HG02973 (cell line): ENCODE measurements at regions not wholly inside any gene's neighbourhood (a gene's known extent, or its start where the extent isn't known, plus 50 kb on each side); places are given as distances from the start of the nearest gene placed in this dataset.

Experiments used
- ATAC-seq: cut with Tn5 transposase; IDR thresholded peaks from one replicate; pipeline ENCODE4 v1.9.1; 2021; ENCODE audit warnings: moderate library complexity; ENCODE audit not compliant: unreplicated experiment

DNA sequence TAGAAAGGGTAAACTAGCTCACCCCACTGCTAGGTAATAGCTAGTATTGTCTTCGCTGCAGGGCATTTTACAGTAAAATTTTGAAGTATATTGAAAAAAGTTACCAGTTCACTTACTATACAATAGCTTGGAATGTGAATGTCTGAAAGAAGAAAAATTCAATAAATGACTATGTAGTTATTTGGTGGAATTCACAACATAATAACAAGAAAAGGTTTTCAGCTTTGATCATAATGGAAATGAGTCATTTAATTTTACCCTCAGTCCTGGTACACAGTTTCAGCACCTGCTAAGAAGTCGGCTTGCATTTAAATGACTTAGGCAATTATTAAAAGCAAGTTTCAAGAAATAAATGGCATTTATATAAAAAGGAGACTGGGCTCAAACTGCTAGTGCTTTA is 90.4 kb downstream of the NUP35 start:
- ATAC-seq: peak; percentile 91

GRCh38 chr2:183215917-183216316 is 91.7 kb downstream of the NUP35 start:
- no peak for ATAC-seq

GRCh38 chr2:183219888-183220287 is 95.6 kb downstream of the NUP35 start:
- ATAC-seq: no peak

GRCh38 chr2:183222751-183223150 is 98.5 kb downstream of the NUP35 start:
- ATAC-seq: no peak

DNA sequence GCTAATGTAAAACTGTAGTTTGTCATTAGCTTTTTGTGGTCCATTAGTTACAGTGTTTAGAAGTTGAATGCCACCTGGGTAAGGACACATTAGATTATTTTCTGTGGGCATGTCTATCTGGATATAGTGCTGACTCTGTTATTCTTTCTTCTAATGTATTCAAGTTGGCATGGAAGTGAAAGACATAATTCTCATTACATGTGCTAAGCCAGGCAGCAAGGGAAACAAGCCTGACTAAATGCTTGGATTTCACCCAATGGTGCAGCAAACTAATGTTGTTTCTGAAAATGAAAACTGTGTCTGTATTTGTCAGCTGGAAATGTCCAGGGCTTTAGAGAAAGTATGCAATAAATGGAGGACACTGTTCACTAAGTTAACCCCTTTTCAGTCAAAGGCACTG is 100.7 kb downstream of the NUP35 start:
- ATAC-seq: no peak

- ATAC-seq: no peak
Observed at GRCh38 chr2:183227176-183227575, 102.9 kb downstream of the NUP35 start.

GRCh38 chr2:183229386-183229785 is 105.1 kb downstream of the NUP35 start:
- no peak for ATAC-seq

GRCh38 chr2:183232161-183232865 is 108.1 kb downstream of the NUP35 start:
- no peak for ATAC-seq

GRCh38 chr2:183242937-183243336 is 118.7 kb downstream of the NUP35 start:
- ATAC-seq: no peak

GRCh38 chr2:183243758-183244157 is 119.5 kb downstream of the NUP35 start:
- no peak for ATAC-seq

DNA sequence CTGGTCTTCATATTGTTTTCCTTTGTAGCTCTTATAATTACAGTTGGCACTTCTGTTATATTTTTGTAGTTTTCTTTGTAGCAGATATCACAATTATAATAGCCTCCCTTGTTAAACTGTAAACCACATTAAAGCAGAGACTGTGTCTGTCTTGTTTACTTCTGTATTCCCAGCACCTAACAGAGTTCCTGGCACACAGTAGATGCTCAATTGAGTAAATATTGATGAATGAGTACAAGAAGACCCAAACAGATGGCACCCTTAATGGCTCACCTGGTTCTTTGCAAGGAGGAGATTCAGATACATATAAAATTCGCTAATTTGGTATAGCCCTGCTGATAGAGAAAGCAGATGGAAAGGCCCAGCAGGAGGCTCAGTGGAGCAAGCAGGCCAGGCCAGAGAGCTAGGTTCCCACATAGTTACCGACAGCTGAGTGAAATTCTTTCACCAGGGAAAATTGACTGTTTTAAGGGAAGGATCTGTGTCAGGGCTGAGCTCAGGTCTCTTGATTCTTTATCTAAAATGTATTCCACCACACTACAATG is 120.1 kb downstream of the NUP35 start:
- ATAC-seq: no peak

DNA sequence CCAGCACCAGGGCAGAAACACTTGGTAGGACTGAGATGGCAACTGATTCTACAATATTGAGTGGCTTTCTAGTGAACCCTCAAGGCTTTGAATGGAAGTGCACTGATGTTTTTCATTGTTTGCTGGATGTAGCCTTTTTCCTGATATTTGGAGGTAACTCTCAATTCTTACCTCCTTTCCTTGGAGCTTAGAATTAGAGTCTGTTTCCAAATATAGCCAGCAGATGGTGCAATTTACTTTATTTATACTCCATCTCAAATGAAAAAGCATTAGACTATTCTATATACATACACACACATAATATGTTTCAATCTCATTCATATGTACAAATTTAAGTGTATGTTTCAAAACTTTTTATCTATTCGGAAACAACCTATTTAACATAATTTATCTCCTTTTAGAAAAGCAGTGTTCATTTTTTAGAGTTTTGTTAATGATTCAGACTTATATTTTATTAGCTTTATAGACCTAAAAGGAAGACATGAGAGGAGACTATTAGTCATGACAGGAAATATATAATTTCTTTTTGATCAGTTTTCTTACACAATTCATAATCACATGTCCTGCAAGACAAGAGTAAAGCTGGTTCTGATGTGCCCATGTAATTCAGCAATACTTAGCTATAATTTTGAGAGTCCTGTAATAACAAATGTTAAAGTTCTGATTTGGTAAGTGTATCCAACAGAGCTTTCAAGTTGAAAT is 124.8 kb downstream of the NUP35 start:
- ATAC-seq: peak; percentile 83

DNA sequence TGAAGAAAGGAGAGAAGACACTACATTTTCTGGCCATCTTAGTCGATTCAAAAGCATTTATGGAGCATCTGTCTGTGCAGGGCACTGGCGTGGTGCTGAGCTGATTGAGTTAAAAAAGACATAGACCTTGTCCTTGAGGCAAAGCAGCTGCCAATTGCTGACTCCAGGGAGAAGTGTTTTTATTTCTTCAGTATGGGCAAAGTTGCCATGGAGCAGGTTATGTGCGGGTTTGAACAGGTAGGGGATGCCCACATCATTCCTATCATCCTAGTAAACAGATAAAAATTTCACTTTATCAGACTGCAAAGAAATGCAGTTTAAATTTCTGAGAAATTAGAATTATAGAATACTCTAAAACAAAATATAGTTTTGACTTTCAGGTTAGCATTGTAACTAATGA is 125.8 kb downstream of the NUP35 start:
- ATAC-seq: no peak

DNA sequence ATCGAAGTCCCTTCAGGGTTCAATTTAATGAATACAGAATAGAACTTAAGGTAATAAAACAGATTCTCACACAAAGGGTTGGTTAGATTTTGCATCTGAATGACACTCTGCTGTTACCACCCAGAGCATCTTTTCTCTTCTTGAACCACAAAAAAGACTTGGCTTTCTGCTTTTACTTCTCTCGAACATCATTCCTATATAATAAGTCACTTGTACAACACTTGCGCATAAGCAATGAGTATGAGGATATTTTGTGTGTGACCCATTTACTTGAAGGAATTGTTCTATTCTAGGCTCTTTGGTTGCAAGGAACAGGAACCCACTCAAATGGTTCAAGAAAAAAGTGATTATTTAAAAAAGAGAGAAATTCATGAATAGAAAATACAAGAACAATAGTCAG is 126.2 kb downstream of the NUP35 start:
- ATAC-seq: no peak

GRCh38 chr2:183253441-183254130 is 129.3 kb downstream of the NUP35 start:
- ATAC-seq: no peak

DNA sequence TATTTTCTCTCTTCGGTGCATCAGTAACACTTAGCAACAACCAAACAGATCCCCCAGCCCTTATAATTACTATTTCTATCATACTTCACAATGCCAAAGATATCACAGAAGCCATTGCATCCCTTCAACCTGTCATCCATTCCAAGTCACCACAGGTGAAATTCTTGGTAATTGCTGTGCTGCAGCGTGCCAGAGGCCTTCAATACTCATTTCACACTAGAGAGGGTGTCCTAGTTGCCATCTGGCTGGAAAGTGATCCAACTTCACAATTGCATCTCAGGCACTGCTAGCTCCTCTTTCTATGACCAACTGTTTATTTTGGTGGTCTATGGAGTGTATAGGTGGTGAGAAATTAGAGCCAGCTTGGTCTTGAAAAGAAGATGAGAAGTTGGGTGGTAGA is 131.2 kb downstream of the NUP35 start:
- no peak for ATAC-seq

- ATAC-seq: no peak
Observed at GRCh38 chr2:183259921-183260320, 135.7 kb downstream of the NUP35 start.

DNA sequence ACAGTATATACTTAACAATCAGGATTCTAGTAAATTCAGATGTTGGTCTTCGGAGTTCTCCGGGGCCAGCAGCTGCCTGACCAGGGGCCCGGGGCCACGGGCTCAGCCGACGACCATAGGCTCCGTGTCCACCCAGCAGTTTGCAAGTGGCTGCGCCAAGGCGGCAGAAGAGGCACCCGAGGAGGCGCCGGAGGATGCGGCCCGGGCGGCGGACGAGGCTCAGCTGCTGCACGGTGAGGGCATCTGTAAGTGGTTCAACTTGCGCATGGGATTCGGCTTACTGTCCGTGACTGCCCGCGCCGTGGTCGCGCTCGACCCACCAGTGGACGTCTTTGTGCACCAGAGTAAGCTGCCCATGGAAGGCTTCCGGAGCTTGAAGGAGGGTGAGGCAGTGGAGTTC is 136.3 kb downstream of the NUP35 start:
- ATAC-seq: no peak

DNA sequence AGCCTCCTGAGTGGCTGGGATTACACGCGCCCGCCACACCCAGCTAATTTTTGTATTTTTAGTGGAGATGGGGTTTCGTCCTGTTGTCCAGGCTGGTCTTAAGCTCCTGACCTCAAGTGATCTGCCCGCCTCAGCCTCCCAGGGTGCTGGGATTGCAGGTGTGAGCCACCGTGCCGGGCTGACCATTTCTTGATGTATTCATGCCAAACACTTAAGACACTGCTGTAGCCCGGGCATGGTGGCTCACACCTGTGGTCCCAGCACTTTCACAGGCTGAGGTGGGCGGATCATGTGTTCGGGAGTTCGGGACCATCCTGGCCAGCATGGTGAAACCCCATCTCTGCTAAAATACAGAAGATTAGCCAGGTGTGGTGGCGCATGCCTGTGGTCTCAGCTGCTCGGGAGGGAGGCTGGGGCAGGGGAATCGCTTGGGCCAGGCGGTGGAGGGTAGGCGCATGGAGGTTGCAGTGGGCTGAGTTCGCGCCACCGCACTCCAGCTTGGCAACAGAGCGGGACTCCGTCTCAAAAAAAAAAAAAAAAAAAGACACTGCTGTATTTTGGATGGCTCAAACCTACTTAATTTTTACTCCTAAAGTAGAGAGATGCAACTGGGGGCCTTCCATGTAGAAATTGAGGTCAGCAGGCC is 140.8 kb downstream of the NUP35 start:
- no peak for ATAC-seq

GRCh38 chr2:183267148-183267827 is 143.0 kb downstream of the NUP35 start:
- ATAC-seq: peak; percentile 73

DNA sequence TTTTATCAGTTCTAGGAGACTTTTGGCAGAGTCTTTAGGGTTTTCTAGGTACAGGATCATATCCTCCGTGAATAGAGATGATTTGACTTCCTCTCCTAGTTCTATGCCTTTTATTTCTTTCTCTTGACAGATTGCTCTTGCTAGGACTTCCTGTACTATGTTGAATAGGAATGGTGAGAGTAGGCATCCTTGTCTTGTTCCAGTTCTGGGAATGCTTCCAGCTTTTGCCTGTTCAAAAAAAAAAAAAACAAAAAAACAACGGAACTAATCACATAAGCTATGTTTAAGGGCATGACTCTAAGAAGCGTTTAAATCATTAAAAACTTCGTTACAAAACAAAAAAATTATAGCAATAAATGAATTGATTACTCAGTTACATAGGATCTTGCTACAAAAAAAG is 145.7 kb downstream of the NUP35 start:
- ATAC-seq: no peak
